ENCODE measurements at regions not wholly inside any gene's neighbourhood (a gene's known extent, or its start where the extent isn't known, plus 50 kb on each side); places are given as distances from the start of the nearest gene placed in this dataset.

- no peak for DNase-seq (ENCODE audit: low read depth in 1 of 2, low spot score in 1 of 2)
- in situ Hi-C loops (cut with HindIII; ENCODE audit: low pct_unique_long_range_greater_than_20kb, low sequenced_read_pairs), result no loop called here
- TF ChIP-seq JUND (IDR thresholded peaks at IDR 0.05; ENCODE audit: low read depth), result no peak
These were observed 191.0 kb upstream of the ARX start for GRCh38 chrX:25206778-25207177.

DNA sequence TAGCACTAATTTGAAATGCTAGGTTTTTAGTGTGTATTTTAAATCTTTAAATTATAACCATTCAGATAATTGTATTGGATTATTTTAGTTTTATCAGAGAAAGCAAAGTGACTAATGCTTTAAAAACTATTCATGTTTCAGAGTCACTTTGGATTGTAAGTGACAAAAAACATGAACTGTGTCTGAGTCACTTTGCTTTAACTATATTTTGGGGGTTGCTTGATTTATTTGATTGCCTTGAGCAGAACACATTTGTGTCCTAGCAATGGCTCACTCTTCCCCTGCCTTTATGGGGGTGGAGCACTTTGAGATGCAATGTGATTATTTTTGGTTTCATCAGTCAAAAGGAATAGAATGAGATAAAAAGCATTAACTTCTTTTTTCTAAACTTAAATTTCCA lies 188.4 kb upstream of the ARX start:
- in situ Hi-C loops (cut with HindIII; ENCODE audit: low pct_unique_long_range_greater_than_20kb, low sequenced_read_pairs), result no loop called here
- DNase-seq (ENCODE audit: low read depth in 1 of 2, low spot score in 1 of 2), result no peak
- TF ChIP-seq JUND (IDR thresholded peaks at IDR 0.05; ENCODE audit: low read depth), result no peak

- DNase-seq (ENCODE audit: low read depth in 1 of 2, low spot score in 1 of 2), result no peak
- TF ChIP-seq JUND (IDR thresholded peaks at IDR 0.05; ENCODE audit: low read depth), result no peak
- in situ Hi-C loops (cut with HindIII; ENCODE audit: low pct_unique_long_range_greater_than_20kb, low sequenced_read_pairs), result no loop called here
These were observed 187.1 kb upstream of the ARX start for GRCh38 chrX:25202827-25203226.

- no peak for DNase-seq (ENCODE audit: low read depth in 1 of 2, low spot score in 1 of 2)
- no peak for TF ChIP-seq JUND (IDR thresholded peaks at IDR 0.05; ENCODE audit: low read depth)
- in situ Hi-C loops (cut with HindIII; ENCODE audit: low pct_unique_long_range_greater_than_20kb, low sequenced_read_pairs), result no loop called here
These were observed 183.1 kb upstream of the ARX start for GRCh38 chrX:25198891-25199290.

DNA sequence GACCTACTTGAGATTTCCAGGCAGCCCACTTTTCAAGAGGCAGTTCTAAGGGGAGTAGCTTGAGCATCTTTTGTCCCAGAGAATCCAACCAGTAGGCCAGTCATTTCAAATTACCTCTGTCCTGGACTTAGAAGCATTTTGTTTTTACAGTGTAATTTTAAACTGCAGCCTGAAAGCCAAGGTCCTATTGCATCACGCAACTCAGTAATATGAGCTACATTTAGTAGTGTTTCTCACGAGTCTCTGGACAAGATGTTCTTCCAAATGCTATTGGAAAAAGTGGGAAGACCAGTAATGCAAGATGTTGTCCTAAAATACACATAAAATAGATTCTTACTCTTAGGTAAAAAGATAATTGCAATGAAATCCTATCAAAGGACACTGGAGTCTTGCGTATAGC lies 182.5 kb upstream of the ARX start:
- no peak for DNase-seq (ENCODE audit: low read depth in 1 of 2, low spot score in 1 of 2)
- in situ Hi-C loops (cut with HindIII; ENCODE audit: low pct_unique_long_range_greater_than_20kb, low sequenced_read_pairs), result no loop called here
- TF ChIP-seq JUND (IDR thresholded peaks at IDR 0.05; ENCODE audit: low read depth), result no peak

- no peak for DNase-seq (ENCODE audit: low read depth in 1 of 2, low spot score in 1 of 2)
- no peak for TF ChIP-seq JUND (IDR thresholded peaks at IDR 0.05; ENCODE audit: low read depth)
- in situ Hi-C loops (cut with HindIII; ENCODE audit: low pct_unique_long_range_greater_than_20kb, low sequenced_read_pairs), result no loop called here
These were observed 180.5 kb upstream of the ARX start for GRCh38 chrX:25196221-25196620.

- in situ Hi-C loops (cut with HindIII; ENCODE audit: low pct_unique_long_range_greater_than_20kb, low sequenced_read_pairs), result no loop called here
- no peak for TF ChIP-seq JUND (IDR thresholded peaks at IDR 0.05; ENCODE audit: low read depth)
- DNase-seq (ENCODE audit: low read depth in 1 of 2, low spot score in 1 of 2), result peak in 1 of 2 experiments; percentile 5
These were observed 175.6 kb upstream of the ARX start for GRCh38 chrX:25191403-25191802.

DNA sequence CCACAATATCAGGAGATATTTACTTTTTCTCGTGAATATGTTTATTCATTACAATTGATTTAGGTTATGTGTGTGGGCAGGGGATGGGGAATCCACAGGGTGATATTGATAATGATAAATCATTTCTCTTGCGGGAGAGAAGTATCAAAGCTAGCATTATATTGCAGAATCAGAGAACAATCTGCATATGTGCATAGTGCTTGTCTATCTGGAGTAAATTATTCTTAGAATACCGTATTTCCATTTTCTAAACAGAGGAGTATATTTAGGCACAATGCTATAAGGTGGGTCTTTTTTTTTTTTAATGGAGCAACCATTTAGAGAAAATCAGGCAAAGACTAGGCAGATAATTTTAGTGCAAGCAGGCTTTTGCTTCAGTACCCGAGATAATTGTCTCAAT lies 166.0 kb upstream of the ARX start:
- DNase-seq (ENCODE audit: low read depth in 1 of 2, low spot score in 1 of 2), result no peak
- in situ Hi-C loops (cut with HindIII; ENCODE audit: low pct_unique_long_range_greater_than_20kb, low sequenced_read_pairs), result no loop called here
- TF ChIP-seq JUND (IDR thresholded peaks at IDR 0.05; ENCODE audit: low read depth), result no peak

DNA sequence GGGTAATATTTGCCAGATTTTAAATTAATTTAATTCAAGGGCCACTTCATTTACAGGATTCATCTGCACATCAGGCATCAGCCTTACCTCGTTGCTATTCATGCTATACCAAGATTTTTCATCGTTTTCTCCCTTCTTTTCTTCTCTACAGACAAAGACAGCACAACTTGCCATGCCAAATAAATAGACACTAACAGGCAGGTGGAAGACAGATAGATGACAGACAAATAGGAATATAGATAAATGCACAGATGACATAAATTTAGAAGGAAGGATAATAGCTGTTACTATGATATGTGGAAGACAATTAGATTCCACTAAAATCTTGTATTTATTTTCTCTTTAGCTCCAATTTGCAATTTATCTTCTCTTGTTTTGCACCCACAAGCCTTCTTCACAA lies 164.5 kb upstream of the ARX start:
- no peak for DNase-seq (ENCODE audit: low read depth in 1 of 2, low spot score in 1 of 2)
- in situ Hi-C loops (cut with HindIII; ENCODE audit: low pct_unique_long_range_greater_than_20kb, low sequenced_read_pairs), result no loop called here
- TF ChIP-seq JUND (IDR thresholded peaks at IDR 0.05; ENCODE audit: low read depth), result no peak

DNA sequence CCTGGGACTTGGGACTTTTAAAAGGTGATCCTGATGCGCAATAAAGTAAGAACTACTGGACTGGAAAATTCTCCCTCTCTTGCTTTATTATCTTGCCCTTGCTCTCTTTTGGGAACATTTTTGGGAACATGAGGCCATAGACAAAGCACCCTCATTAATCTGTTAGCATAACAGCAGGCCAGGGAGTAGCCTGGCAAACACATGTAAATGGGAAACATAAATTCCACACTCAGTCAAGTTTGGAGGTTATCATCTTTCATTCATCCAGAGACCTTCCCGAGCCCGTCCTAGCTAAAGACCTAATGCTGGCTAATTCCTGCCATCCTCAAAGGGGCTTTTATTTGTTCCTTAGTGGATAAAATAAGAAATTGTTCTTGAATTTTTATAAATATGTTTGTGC lies 162.8 kb upstream of the ARX start:
- in situ Hi-C loops (cut with HindIII; ENCODE audit: low pct_unique_long_range_greater_than_20kb, low sequenced_read_pairs), result no loop called here
- DNase-seq (ENCODE audit: low read depth in 1 of 2, low spot score in 1 of 2), result no peak
- TF ChIP-seq JUND (IDR thresholded peaks at IDR 0.05; ENCODE audit: low read depth), result no peak

- TF ChIP-seq JUND (IDR thresholded peaks at IDR 0.05; ENCODE audit: low read depth), result no peak
- DNase-seq (ENCODE audit: low read depth in 1 of 2, low spot score in 1 of 2), result peak in 1 of 2 experiments; percentile 24
- in situ Hi-C loops (cut with HindIII; ENCODE audit: low pct_unique_long_range_greater_than_20kb, low sequenced_read_pairs), result no loop called here
These were observed 160.0 kb upstream of the ARX start for GRCh38 chrX:25175743-25176142.

GRCh38 chrX:25175171-25175570 lies 159.4 kb upstream of the ARX start:
- no peak for TF ChIP-seq JUND (IDR thresholded peaks at IDR 0.05; ENCODE audit: low read depth)
- in situ Hi-C loops (cut with HindIII; ENCODE audit: low pct_unique_long_range_greater_than_20kb, low sequenced_read_pairs), result no loop called here
- no peak for DNase-seq (ENCODE audit: low read depth in 1 of 2, low spot score in 1 of 2)

DNA sequence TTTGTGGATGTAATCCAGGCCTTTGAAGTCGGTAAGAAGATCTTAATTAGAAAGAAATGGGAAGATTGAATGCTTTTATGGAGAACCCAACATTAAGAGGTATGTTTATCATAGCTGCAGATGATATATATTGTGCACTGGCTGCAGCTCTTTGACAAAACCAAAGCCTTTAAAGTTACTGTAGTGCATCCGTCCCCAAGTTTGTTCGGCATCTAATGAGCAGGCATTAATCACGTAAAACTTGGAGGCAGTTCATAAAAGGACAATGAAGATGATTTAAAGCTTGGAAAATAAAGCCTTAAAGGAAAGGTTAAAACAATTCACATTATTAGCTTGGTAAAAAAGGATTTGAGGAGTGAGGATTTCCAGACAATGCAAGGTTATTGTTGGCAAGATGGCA lies 150.8 kb upstream of the ARX start:
- in situ Hi-C loops (cut with HindIII; ENCODE audit: low pct_unique_long_range_greater_than_20kb, low sequenced_read_pairs), result no loop called here
- DNase-seq (ENCODE audit: low read depth in 1 of 2, low spot score in 1 of 2), result no peak
- TF ChIP-seq JUND (IDR thresholded peaks at IDR 0.05; ENCODE audit: low read depth), result no peak

- no peak for DNase-seq (ENCODE audit: low read depth in 1 of 2, low spot score in 1 of 2)
- in situ Hi-C loops (cut with HindIII; ENCODE audit: low pct_unique_long_range_greater_than_20kb, low sequenced_read_pairs), result no loop called here
- no peak for TF ChIP-seq JUND (IDR thresholded peaks at IDR 0.05; ENCODE audit: low read depth)
These were observed 150.4 kb upstream of the ARX start for GRCh38 chrX:25166145-25166544.

DNA sequence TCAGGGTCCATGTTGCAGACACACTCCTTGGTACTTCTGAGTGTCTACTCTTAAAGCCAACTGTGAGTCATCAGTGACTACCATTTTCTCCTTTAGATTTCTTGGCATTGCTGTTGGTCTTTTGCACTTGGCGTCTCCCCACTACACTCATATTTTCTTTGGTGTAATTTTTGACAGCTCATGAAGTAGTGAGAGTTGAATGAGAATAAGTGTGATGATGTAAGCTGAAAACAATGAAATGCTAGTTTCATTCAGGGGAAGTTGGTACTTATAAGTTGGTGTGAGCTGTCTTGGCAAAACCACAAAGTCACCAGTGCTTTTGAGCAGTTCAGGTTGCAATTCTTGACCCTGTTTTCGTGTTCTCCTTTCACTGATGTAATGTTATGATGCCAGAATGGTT lies 142.9 kb upstream of the ARX start:
- DNase-seq (ENCODE audit: low read depth in 1 of 2, low spot score in 1 of 2), result no peak
- no peak for TF ChIP-seq JUND (IDR thresholded peaks at IDR 0.05; ENCODE audit: low read depth)
- in situ Hi-C loops (cut with HindIII; ENCODE audit: low pct_unique_long_range_greater_than_20kb, low sequenced_read_pairs), result no loop called here
